Endothelial cell of umbilical vein (primary cell): ENCODE measurements at regions not wholly inside any gene's neighbourhood (a gene's known extent, or its start where the extent isn't known, plus 50 kb on each side); places are given as distances from the start of the nearest gene placed in this dataset.

Experiments used
- BruUV-seq: library from RNA; stranded (reverse); fragments of 400-500 nt; replicated peaks from 2 replicates; lab custom pipeline; 2021; lab: Mats Ljungman, UMichigan
- CTCF ChIA-PET: fragments of 300-600, 350-600 bp; sonication (Branson Sonifier 250); formaldehyde crosslinking; loops from one replicate; lab custom pipeline; 2021; ENCODE audit warnings: antibody characterized with exemption, inconsistent platforms; lab: Charles Lee
- POLR2A ChIA-PET: fragments of 300-600, 350-600 bp; sonication (Branson Sonifier 250); formaldehyde crosslinking; loops from one replicate; lab custom pipeline; 2021; ENCODE audit warnings: antibody characterized with exemption, inconsistent platforms; lab: Charles Lee
- DNase-seq: peaks from one replicate; pipeline ENCODE4 v3.0.0-alpha.2; 2011; ENCODE audit warnings: low read depth, low spot score
- FAIRE-seq: peaks from 2 replicates; lab custom pipeline; 2011; peaks lifted over from hg19 to GRCh38; lab: Jason Lieb, UNC
- H2AFZ ChIP-seq: 2 replicates; pipeline ENCODE4 v1.6.0; 2012; ENCODE audit warnings: low read depth, low read length, control low read depth, inconsistent platforms
- H3K27ac ChIP-seq: 2 replicates; pipeline ENCODE4 v1.5.1; 2011; ENCODE audit warnings: low read depth, mild to moderate bottlenecking, control low read depth, low read length, moderate library complexity; ENCODE audit not compliant: insufficient read depth
- H3K27me3 ChIP-seq, 2 experiments: 2 replicates each; pipeline versions ENCODE4 v1.6.0 to v1.6.1; 2011; ENCODE audit warnings: low read length in 2 of 2, mixed read lengths in 1 of 2; ENCODE audit not compliant: control insufficient read depth in 2 of 2, insufficient read depth in 2 of 2
- H3K36me3 ChIP-seq, 2 experiments: 2 replicates in 1 of 2; 3 replicates in 1 of 2; pipeline ENCODE4 v1.5.1; 2011; ENCODE audit warnings: low read length in 2 of 2, mild to moderate bottlenecking in 1 of 2, moderate library complexity in 1 of 2; ENCODE audit not compliant: control insufficient read depth in 2 of 2, insufficient read depth in 2 of 2; ENCODE audit errors: extremely low read depth in 1 of 2
- H3K4me1 ChIP-seq: 3 replicates; pipeline ENCODE4 v1.5.1; 2011; ENCODE audit warnings: mild to moderate bottlenecking, low read length; ENCODE audit not compliant: control insufficient read depth, insufficient read depth; ENCODE audit errors: extremely low read depth
- H3K4me2 ChIP-seq: 2 replicates; pipeline ENCODE4 v1.6.1; 2011; ENCODE audit warnings: low read length, control low read depth, mixed read lengths; ENCODE audit not compliant: insufficient read depth
- H3K4me3 ChIP-seq, 3 experiments: fragments of 200-600 bp in 1 of 3; sonication (generic), shearing (Covaris generic) in 1 of 3; replicated peaks in 1 of 3; 2 replicates each; pipeline ENCODE4 v1.5.1; 2011 to 2016; ENCODE audit warnings: control low read depth in 3 of 3, low read length in 3 of 3, mild to moderate bottlenecking in 2 of 3, inconsistent platforms in 1 of 3, low read depth in 1 of 3, moderate library complexity in 1 of 3; ENCODE audit not compliant: insufficient read depth in 1 of 3
- H3K79me2 ChIP-seq: 2 replicates; pipeline ENCODE4 v1.6.0; 2012; ENCODE audit warnings: low read length, inconsistent platforms; ENCODE audit not compliant: control insufficient read depth, insufficient read depth
- H3K9ac ChIP-seq: replicated peaks from 2 replicates; pipeline ENCODE3; 2011; ENCODE audit warnings: low read length, control low read depth; ENCODE audit not compliant: insufficient read depth; ENCODE audit errors: extremely low read depth
- H3K9me1 ChIP-seq: replicated peaks from 3 replicates; pipeline ENCODE4 v1.6.0; 2011; ENCODE audit warnings: mild to moderate bottlenecking, low read length; ENCODE audit not compliant: control insufficient read depth, insufficient read depth; ENCODE audit errors: extremely low read depth
- H3K9me3 ChIP-seq: replicated peaks from 2 replicates; pipeline ENCODE4 v1.5.1; 2012; ENCODE audit warnings: low read length, inconsistent platforms; ENCODE audit not compliant: control insufficient read depth, insufficient read depth
- H4K20me1 ChIP-seq: replicated peaks from 2 replicates; pipeline ENCODE3; 2011; ENCODE audit warnings: mild to moderate bottlenecking, low read length; ENCODE audit not compliant: control insufficient read depth, insufficient read depth; ENCODE audit errors: extremely low read depth
- CTCF ChIP-seq, 2 donors: IDR thresholded peaks; 1 replicate in 1 of 2; 2 replicates in 1 of 2; pipeline ENCODE4 v1.5.1; 2011; ENCODE audit warnings: low read length in 2 of 2, mild to moderate bottlenecking in 2 of 2, moderate library complexity in 2 of 2, control low read depth in 1 of 2, inconsistent platforms in 1 of 2, low read depth in 1 of 2; ENCODE audit not compliant: insufficient read depth in 1 of 2; ENCODE audit errors: extremely low read depth in 1 of 2
- EZH2 ChIP-seq: IDR thresholded peaks from 2 replicates; pipeline ENCODE4 v1.6.1; 2012; ENCODE audit warnings: borderline replicate concordance, low read depth, mild to moderate bottlenecking, moderate library complexity, low read length, inconsistent platforms; ENCODE audit not compliant: severe bottlenecking
- FOS ChIP-seq: IDR thresholded peaks from 2 replicates; pipeline ENCODE4 v1.6.1; 2011; ENCODE audit warnings: mild to moderate bottlenecking, low read length, moderate library complexity, borderline replicate concordance; ENCODE audit not compliant: insufficient read depth
- GATA2 ChIP-seq: IDR thresholded peaks from 2 replicates; pipeline ENCODE4 v1.7.0; 2011; ENCODE audit warnings: low read depth, mild to moderate bottlenecking, moderate library complexity, mixed read lengths, low read length; ENCODE audit not compliant: insufficient read length, insufficient read depth
- JUN ChIP-seq: IDR thresholded peaks from 2 replicates; pipeline ENCODE4 v1.6.1; 2011; ENCODE audit warnings: borderline replicate concordance, low read depth; ENCODE audit not compliant: insufficient read length, insufficient read depth
- MYC ChIP-seq: IDR thresholded peaks from one replicate; pipeline ENCODE4 v1.6.1; 2011; ENCODE audit warnings: mild to moderate bottlenecking, low read depth, low read length
- POLR2A ChIP-seq: IDR thresholded peaks from 2 replicates; pipeline ENCODE4 v1.6.1; 2012; ENCODE audit warnings: low read depth, mild to moderate bottlenecking, control low read depth, low read length
- POLR2AphosphoS5 ChIP-seq: IDR thresholded peaks from 2 replicates; pipeline ENCODE4 v1.6.1; 2012; ENCODE audit warnings: low read depth, mild to moderate bottlenecking, control low read depth, low read length, moderate library complexity; ENCODE audit not compliant: insufficient read depth
- dilution Hi-C: fragments of 300-500 bp; cut with MboI; formaldehyde crosslinking; loops from one replicate; pipeline ENCODE4 v1.15.0; 2019; ENCODE audit warnings: low sequenced_read_pairs; ENCODE audit not compliant: extremely low pct_ligation_motif_present
- intact Hi-C: fragments of 100-400 bp; cut with micrococcal nuclease; formaldehyde crosslinking; loops from one replicate; pipeline ENCODE4 v1.10.0; 2022
- TF ChIP-seq, protein P1 (sequence below): IDR thresholded peaks from 2 replicates; pipeline ENCODE4 v1.6.1; 2011; ENCODE audit not compliant: insufficient read depth, insufficient read length

- intact Hi-C loops, result no loop called here
- no peak overlapping the region for H3K4me2 ChIP-seq
- FAIRE-seq, result no peak
Measured at GRCh38 chr2:75321599-75321922, 122.2 kb upstream of the TACR1 start.

More at GRCh38 chr2:75321599-75321922, 122.2 kb upstream of the TACR1 start:
- no TSS peak for BruUV-seq
- no peaks in the 10 kb centered on the region for H4K20me1 ChIP-seq
- no peak for TF ChIP-seq EZH2
- TF ChIP-seq JUN, result no peak
- no peak for TF ChIP-seq FOS
- no peak for TF ChIP-seq GATA2
- no peak for TF ChIP-seq POLR2A
- no peak for TF ChIP-seq MYC
- no peak for TF ChIP-seq POLR2AphosphoS5
- TF ChIP-seq, protein P1, sequence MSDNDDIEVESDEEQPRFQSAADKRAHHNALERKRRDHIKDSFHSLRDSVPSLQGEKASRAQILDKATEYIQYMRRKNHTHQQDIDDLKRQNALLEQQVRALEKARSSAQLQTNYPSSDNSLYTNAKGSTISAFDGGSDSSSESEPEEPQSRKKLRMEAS, result no peak
- no peak for TF ChIP-seq CTCF (IDR thresholded peaks at IDR 0.05; ENCODE audit: extremely low read depth in 1 of 2, insufficient read depth in 1 of 2, low read depth in 1 of 2, low read length in 2 of 2)
- no peak overlapping the region for H3K27ac ChIP-seq
- H3K9me3 ChIP-seq, result no peaks in the 10 kb centered on the region
- H3K9ac ChIP-seq, result no peak overlapping the region
- H3K79me2 ChIP-seq, result no peaks in the 10 kb centered on the region
- no peak overlapping the region for H2AFZ ChIP-seq
- dilution Hi-C loops, result no loop called here
- H3K4me1 ChIP-seq, result no peaks in the 10 kb centered on the region
- no peaks in the 10 kb centered on the region for H3K9me1 ChIP-seq
- no peak overlapping the region for H3K4me3 ChIP-seq
- no peaks in the 10 kb centered on the region for H3K36me3 ChIP-seq
- POLR2A ChIA-PET, result no interaction called here
- no peak for DNase-seq
- no peaks in the 10 kb centered on the region for H3K27me3 ChIP-seq
- CTCF ChIA-PET, result no interaction called here
